Cerebellar nuclear complex (tissue), 1 donor: ENCODE measurements at regions not wholly inside any gene's neighbourhood (a gene's known extent, or its start where the extent isn't known, plus 50 kb on each side); places are given as distances from the start of the nearest gene placed in this dataset.
A peak's percentile ranks its signal among the peaks of the same experiment; 100 is the strongest.
"Not testable (repeated sequence)": the region's sequence is repeated elsewhere in the genome, so short reads cannot be mapped to it uniquely, and the experiment has no call there.

Experiments
- DNase-seq, 2 experiments: peaks; one replicate each; lab custom pipeline; 2025; lab: John Stamatoyannopoulos, UW

DNA sequence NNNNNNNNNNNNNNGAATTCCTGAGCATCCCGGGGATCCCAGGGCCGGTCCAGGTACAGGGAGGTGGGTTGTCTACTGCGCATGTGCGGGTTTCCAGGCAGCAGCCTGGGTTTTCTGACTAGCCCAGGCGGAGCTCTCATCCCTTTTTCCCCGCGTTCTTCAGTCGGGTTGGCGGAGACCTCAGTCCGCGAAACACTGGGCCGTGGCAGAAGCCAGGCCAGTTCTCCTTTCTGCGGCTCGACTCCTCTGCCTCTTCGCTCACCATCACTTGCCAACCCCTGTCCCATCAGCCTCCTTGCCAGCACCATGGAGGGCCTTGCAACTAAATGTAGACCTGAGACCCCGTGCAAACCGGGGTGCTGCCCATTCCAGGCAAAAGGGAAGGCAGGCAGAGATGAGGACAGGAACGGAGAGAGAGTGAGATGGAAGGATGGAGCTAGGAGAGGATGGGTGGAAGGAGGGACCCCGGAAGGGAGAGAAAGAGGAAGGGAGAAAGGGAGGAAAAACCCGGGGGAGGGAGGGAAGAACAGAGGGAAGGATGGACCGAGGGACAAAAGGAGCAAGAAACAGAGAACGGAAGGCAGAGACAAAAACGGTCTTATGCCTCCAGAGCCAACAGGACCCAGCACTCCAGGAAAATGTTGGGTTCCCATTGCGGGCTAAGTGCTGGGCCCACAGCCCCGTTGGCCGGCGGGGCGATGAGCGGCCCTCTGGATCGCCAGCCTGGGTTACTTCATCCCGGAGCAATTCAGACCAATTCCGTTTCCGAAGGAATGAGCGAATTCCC, 445.4 kb upstream of the DEFB115 start:
- DNase-seq = peak in 1 of 2 experiments; percentile 24

DNA sequence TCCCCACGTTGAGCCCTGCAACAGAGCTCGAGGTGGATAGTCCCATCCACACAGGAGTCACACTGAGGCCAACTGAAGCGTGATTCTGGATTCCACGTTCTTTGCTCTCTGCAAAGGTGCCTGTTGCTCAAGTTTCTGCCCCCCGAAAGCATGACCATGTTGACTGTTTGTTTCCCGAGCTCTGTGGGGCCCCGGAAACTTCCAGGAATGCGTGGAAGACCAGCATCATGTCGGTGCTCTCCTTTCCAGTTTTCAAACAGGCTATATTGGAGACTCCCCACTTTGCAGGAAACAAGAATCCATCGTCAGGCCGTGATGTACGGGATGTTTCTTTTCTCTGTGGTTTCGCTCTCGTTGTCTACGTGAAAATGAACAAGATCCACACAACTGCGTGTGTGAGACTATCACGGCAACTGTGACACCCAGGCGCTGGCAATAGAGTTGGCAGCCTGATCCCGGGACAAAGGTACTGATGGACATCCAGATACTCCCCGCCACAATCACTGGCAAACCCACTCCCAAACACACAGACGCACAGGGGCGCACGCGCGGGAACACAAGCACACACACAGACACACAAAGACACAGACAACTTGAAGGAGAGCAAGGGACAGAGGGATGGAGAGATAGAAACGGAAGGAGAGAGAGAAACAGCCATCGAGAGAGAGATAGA, 444.6 kb upstream of the DEFB115 start:
- DNase-seq = no peak

DNA sequence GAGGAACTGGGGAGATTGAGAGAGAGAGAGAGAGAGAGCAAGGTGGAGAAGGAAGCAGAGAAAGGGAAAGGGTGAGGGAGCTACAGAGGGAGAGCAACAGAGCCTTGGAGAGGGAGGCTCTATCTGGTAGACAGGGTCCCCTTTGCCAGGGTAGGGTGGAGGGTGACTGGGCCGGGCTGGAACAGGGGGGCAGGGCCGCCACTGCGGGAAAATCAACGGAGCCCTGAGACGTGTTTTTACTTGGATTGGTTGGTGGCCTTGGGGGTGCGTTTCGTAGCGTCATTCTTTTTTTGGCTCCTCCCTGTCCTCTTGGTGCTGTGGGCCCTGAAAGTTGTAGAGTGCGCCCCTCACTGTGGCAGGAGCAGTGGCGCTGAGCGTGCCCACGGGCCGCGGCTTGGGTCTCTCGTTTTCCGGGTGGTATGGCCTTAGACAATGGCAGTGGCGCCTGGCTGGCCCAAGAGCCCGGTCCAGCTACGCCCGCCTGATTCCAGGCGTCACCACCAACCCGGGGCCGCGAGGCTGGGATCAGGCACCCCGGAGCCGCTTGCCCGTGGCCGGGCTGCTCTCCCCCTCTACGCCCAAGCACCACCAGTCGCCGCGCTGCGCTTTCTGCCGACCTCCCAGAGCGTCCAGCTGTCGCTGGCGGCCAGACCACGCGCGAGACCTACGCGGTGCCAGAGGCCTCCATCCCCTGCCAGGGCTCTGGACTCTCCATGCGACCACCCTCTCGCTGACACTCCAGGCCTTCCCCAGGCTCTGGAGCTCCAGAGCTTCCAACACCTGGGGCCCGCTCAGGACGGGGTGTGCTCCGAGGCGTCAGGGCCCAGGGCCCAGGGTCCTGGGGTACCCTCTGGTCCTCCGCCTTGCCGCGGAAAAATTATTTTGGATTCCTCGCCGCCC, 443.8 kb upstream of the DEFB115 start:
- not testable (repeated sequence) for DNase-seq

DNA sequence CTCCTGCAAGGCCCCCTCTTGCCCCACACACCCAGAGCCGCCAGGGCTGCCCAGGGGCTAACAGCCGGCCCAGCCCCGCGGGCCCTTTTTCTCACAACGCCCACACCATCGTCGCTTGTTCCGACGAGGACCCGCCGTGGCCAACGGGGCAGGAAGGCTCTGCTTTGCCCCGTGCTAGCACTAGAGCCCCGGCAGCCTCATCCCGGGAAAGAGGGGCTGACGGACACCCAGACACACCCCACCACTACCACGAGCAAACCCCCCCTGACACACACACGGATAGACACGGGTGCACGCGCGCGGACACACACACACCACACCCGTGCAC, 443.2 kb upstream of the DEFB115 start:
- not testable (repeated sequence) for DNase-seq

DNA sequence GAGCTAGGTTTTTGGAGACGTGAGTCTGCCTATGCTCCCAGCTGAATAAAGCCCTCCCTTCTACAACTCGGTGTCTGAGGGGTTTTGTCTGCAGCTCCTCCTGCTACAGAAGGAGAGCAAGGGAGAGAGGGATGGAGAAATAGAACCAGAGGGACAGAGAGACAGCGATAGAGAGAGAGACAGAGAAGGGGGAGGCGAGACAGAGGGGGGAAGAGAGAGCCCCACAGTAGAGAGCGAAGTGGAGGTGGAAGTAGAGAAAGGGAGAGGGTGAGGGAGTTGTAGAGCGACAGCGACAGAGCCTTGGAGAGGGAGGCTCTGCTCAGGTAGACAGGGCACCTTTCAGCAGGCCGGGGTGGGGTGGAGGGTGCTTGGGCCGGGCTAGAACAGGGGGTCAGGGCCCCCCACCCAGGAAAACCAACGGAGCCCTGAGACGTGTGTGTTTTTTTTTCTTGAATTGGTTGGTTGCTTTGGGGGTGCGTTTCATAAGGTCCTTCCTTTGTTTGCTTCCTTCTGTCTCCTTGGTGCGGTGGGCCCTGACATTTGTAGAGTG, 442.4 kb upstream of the DEFB115 start:
- DNase-seq = not testable (repeated sequence)

DNA sequence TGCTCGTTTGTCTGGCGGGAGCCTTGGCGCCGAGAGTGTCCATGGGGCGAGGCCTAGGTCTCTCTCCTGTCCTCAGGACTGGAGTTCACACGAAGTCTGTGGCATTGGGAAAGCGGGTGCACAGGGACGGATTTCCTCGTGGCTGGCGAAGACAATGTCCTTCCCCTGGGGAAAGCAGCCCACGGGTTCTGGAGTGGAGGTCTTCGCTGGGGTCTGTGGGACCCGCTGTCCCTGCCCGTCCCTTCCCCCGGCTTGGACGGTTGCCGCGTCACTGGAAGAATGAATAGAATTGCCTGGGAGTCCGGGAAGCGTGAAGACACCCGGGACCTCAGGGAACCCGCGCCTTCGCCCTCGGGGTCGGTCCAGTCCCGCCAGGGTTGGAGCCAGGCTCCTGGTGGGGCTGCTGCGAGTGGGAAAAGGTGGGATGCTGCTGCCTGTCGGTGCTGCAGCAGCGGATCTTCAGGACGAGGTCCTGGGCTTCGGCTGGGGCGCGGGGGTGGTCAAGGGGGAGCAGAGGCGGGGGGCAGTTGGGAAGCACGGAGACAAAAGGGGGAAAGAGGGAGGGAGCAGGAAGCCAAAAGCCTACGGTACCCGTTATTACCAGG, 441.8 kb upstream of the DEFB115 start:
- DNase-seq = no peak

DNA sequence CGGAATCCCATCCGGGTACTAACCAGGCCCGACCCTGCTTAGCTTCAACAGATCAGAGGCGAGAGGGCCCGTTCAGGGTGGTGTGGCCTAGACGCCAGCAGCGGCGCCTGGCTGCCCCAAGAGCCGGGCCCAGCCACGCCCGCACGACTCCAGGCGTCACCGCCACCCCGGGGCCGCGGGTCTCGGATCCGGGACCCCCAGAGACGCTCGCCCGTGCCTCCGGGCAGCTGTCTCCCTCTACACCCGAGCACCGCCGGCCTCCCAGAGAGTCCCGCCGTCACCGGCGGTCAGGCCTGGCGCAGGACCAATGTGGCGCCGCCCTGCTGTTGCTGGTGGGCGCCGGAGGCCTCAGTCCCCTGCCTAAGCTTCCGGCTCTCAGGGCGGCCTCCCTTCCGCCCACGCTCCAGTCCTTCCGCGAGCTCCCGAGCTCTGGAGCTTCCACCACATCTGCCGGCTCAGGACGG, 441.2 kb upstream of the DEFB115 start:
- no peak for DNase-seq

DNA sequence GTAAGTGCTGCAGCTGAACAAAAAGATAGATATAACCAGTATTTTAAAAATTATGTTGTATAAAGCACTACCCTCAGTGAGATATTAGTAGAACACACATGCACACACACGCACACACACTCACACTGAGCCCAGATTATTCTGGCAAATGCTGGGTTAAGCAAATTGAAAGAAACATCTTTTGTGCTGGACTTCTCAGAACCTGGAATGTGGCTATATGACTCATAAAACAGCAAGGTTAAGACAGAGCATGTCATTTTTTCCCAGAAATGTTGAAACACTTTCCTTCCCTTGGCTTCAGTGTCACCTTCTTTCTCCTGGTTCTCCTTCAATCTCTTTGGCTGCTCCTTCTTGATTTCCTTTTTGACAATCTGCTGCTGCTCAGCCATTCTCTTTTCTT, 435.8 kb upstream of the DEFB115 start:
- not testable (repeated sequence) for DNase-seq

DNA sequence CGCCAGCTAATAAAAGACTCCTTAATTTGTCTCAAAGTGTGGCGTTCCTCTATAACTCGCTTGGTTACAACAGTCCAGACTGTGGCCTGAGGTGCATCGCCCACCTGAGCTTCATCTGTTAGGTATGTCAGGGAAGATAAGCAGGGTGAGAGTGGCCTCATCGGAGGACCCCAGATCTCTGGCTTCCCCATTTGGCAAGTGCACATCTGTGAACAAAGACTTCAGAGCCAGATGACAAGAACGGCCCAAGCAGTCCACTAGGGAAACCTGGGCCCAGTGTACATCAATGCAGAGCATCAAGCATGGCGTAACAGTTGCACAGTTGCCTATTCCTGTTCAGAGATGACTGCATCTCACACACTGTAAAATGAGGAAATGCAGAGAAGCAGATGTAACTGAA, 432.8 kb upstream of the DEFB115 start:
- not testable (repeated sequence) for DNase-seq

DNA sequence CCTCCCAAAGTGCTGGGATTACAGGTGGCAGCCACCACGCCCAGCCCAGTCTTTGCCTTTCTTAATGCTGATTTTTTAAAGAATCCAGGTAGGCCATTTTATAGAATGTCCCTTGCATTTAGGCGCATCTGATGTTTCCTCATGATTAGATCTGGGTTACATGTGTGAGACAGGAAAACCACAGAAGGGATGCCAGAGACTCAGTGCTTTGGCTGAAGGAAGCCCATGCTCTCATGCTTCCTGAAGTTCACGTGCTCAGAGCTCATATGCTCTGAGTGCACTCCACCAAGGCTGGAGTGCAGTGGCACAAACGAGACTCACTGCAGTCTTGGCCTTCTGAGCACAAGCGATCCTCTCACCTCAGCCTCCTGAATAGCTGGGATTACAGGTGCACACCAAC, 411.5 kb upstream of the DEFB115 start:
- not testable (repeated sequence) for DNase-seq

DNA sequence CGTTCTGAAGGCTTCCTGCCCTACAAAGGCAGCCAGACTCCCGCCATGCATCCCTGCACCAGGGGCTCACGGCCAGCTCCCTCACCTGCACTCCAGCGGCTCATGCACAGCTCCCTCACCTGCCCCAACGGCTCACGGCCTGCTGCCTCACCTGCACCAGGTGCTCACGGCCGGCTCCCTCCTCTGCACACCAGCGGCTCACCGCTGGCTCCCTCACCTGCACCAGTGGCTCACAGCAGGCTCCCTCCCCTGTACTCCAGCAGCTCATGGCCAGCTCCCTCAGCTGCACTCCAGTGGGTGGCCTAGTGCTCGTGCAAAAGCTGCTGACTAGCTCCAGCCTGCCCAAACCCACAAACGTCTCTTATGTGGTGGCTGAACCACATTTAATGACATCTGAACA, 389.2 kb upstream of the DEFB115 start:
- DNase-seq = not testable (repeated sequence)

DNA sequence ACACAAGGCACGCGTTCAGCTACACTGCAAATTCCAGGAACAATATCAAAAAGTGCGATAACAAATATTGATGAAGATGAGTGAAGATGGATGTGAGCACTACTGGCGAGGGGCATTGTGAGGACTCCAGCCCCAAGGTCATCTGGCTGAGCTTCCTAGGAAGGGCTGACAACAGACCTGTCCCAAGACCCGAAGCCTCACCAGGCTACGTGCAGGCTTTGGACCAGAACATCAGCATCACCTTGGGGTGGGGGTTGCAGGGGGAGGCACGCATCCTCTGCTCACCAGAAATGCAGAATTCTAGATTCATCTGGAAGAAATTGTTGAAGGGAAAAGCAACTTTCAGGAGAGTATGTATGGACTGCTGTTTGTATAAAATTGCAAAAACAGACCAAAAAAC, 386.3 kb upstream of the DEFB115 start:
- DNase-seq = not testable (repeated sequence)

DNA sequence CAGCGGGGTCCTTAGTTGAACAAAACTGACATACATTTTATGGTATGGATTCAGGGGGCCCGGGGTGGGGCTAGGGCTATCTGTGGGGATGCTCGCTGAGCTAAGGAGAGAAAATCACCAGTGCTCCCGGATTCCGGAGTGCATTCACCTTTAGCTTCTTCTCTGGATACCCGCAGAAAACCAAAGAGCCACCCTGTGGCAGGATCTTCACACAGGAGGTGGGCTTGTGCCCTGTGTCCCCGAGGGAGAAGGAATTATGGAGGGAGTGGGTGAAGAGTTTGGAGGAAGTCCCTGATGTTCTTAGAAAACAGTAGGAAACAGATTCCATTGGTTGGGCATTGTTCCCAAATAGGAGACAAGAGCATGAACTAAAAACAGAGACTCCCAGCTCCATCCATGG, 385.2 kb upstream of the DEFB115 start:
- not testable (repeated sequence) for DNase-seq

DNA sequence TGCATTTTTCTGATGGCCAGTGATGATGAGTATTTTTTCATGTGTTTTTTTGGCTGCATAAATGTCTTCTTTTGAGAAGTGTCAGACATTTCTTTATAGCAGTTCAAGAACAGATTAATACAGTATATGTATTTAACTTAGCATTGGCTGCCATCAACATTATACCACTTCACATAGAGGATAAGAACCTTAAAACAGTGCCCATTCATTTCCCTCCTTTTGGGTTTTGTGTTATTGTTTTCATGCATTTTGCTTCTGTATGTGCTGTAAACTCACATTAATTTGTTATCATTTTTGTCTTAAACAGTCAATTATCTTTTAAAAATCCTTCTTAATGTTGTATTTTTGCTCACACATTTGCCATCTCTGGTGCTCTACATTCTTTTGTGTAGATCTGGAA, 381.6 kb upstream of the DEFB115 start:
- not testable (repeated sequence) for DNase-seq

DNA sequence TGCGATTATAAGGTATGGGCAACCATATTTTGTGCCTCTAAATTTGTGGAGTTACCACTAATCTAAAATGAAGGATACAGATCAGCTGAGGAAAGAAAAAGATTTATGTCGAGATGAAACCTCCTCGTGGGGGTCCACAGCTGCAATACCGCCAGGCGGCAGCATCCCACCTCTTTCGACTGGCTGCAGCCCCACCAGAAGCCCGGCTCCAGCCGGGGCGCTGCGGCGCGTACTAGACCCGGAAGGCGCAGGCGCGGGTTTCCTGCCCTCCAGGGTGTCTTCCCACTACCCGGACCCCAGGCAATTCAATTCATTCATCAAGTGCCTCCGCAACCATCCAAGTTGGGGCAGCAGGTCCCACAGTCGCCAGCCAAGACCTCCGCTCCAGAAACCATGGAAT, 366.1 kb upstream of the DEFB115 start:
- not testable (repeated sequence) for DNase-seq

DNA sequence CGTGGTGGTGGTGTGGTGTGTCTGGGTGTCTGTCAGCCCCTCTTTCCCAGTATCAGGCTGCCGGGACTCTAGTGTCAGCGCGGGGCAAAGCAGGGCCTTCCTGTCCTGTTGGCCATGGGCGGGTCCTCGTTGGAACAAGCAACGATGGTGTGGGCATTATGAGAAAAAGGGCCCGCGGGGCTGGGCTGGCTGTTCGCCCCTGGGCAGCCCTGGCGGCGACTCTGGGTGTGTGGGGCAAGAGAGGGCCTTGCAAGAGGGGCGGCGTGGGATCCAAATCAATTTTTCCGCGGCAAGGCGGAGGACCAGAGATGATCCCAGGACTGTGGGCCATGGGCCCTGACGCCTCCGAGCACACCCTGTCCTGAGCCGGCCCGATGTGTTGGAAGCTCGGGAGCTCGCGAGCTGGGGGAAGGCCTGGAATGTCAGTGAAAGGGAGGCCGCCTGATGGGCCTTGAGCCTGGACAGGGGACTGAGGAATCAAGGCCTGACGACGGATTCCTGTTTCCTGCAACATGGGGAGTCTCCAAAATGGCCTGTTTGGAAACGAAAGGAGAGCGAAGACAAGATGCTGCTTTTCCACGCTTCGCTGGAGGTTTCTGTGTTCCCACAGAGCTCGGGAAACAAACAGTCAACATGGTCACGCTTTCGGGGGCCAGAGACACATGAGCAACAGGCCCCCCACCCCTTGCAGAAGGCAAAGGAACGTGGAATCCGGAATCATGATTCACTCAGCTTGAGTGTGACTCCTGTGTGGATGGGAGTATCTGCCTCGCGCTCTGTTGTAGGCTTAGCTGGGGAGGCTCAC, 364.7 kb upstream of the DEFB115 start:
- DNase-seq = no peak

DNA sequence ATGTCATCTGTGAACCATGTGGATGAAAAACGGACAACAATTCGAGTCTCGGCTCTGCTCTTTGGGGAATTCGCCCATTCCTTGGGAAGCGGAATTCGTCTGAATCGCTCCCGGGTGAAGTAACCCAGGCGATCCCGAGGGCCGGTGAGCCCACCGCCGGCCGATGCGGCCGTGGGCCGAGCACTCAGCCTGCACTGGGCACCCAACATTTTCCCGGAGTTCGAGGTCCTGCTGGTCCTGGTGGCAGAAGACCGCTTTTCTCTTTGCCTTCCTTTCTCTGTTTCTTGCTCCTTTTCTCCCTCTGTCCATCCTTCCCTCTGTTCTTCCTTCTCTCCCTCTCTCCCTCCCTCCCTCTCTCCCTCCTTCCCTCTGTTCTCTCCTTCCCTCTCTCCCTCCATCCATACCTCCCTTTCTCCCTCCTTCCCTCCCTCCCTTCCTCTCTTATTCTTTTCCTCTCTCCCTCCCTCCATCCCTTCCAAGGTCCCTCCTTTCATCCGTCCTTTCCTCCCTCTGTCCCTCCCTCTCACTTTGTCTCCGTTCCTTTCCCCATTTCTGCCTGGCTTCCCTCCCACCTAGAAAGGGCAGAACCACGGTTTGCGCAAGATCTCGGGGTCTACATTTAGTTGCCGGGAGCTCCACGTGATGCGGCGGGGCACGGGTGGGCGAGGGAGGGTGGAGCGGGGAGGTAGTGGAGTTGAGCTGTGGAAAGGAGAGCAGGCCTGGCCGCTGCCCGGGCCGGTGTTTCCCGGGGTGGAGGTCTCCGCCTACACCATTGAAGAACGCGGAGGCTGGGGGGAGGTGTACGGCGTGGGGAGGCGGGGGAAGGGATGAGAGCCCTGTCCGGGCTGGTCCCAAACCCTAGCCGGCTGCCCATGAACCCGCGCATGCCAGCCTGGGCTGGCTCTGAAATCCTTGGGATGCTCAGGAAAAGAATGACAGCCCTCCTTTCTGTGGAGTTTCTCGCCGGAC, 363.8 kb upstream of the DEFB115 start:
- not testable (repeated sequence) for DNase-seq

DNA sequence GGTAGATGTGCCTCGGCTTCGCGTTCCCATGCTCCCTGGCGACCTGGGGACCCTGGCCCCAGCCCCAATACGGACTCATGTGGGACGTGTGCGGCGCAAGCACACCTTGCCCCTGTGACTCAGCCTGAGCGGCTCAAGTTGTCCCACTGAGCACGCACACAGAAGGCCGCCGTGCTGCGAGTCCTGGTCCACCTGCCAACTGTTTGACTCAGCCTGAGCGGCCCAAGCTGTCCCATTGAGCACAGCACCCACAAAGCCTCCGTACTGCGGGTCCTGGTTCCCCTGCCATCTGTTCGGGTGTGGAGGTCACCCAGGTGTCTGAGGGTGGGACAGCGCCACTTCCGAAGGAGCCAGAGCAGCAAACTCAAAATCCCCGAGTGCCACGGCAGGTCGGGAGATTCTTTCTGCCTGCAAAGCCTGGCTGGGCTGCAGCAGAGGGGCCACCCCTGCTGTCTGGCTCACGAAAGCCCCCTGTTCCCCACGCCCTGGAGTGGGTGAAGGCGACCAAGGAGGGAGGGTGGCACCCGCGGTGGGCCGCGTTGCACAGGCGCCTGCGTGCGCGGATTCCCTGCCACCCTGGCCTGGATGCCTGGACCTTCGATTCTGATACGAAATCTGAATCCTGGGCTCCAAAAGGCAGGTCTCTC, 362.6 kb upstream of the DEFB115 start:
- not testable (repeated sequence) for DNase-seq

DNA sequence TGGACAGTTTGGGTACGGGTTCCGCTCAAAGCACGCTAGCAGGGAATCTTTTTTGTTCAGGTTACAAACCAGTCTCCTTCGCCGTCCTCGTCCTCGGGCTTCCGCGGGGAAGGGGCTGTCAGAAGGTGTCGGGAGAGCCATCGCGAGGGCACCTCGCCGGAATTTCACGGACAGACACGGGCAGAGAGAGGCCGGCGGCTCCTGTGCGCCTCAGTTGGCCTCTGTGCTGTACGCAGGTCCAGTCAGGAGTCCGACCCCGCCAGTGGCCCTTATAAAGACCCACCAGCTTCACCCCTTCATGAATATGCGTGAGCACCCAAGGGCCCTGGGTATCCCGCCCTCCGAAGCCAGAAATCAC, 362.1 kb upstream of the DEFB115 start:
- DNase-seq = not testable (repeated sequence)
